Lower lobe of right lung (tissue), 2 donors: ENCODE measurements at regions not wholly inside any gene's neighbourhood (a gene's known extent, or its start where the extent isn't known, plus 50 kb on each side); places are given as distances from the start of the nearest gene placed in this dataset.

Source experiments
- ATAC-seq, 2 donors: fragments of 200-7000 bp; cut with Tn5 transposase; one replicate each; pipeline ENCODE4 v1.9.1; 2020 to 2022; ENCODE audit warnings: mild to moderate bottlenecking in 2 of 2, moderate library complexity in 2 of 2
- DNase-seq: peaks from one replicate; pipeline ENCODE4 v3.0.0-alpha.2; 2020
- H3K27ac ChIP-seq: fragments of 200-600 bp; one replicate; pipeline ENCODE4 v1.8.0; 2022
- H3K27me3 ChIP-seq: fragments of 200-600 bp; one replicate; pipeline ENCODE4 v1.8.0; 2022; ENCODE audit warnings: low read depth
- H3K36me3 ChIP-seq: fragments of 200-600 bp; one replicate; pipeline ENCODE4 v1.8.0; 2022; ENCODE audit warnings: mild to moderate bottlenecking
- H3K4me1 ChIP-seq: fragments of 200-600 bp; one replicate; pipeline ENCODE4 v1.8.0; 2022
- H3K4me3 ChIP-seq: fragments of 200-600 bp; one replicate; pipeline ENCODE4 v1.8.0; 2022; ENCODE audit warnings: mild to moderate bottlenecking
- H3K9me3 ChIP-seq: fragments of 200-600 bp; one replicate; pipeline ENCODE4 v1.8.0; 2022
- intact Hi-C: fragments of 100-400 bp; cut with DNase I; formaldehyde crosslinking; loops from one replicate; pipeline ENCODE4 v1.11.0; 2022
- TF ChIP-seq, protein P1 (sequence below): fragments of 200-600 bp; IDR thresholded peaks from one replicate; pipeline ENCODE4 v1.8.0; 2022; ENCODE audit warnings: antibody characterized with exemption, mild to moderate bottlenecking
- donor health status: DM: no; HTN: yes; CAD: no; lungs with severe emphysema.

GRCh38 chr3:17955411-17955810 is 213.0 kb upstream of the TBC1D5 start:
- Histone ChIP-seq H3K27me3 (no peaks in the 10 kb centered on the region), H3K36me3 (no peaks in the 10 kb centered on the region), H3K27ac (no peak overlapping the region), H3K4me3 (no peak overlapping the region), H3K4me1 (no peaks in the 10 kb centered on the region), H3K9me3 (no peaks in the 10 kb centered on the region)
- ATAC-seq (no peak), DNase-seq (no peak)
- TF ChIP-seq, protein P1, sequence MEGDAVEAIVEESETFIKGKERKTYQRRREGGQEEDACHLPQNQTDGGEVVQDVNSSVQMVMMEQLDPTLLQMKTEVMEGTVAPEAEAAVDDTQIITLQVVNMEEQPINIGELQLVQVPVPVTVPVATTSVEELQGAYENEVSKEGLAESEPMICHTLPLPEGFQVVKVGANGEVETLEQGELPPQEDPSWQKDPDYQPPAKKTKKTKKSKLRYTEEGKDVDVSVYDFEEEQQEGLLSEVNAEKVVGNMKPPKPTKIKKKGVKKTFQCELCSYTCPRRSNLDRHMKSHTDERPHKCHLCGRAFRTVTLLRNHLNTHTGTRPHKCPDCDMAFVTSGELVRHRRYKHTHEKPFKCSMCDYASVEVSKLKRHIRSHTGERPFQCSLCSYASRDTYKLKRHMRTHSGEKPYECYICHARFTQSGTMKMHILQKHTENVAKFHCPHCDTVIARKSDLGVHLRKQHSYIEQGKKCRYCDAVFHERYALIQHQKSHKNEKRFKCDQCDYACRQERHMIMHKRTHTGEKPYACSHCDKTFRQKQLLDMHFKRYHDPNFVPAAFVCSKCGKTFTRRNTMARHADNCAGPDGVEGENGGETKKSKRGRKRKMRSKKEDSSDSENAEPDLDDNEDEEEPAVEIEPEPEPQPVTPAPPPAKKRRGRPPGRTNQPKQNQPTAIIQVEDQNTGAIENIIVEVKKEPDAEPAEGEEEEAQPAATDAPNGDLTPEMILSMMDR: no peak
- intact Hi-C loops: no loop called here

- no peaks in the 10 kb centered on the region for H3K27me3 ChIP-seq
- H3K36me3 ChIP-seq: no peaks in the 10 kb centered on the region
- no peak overlapping the region for H3K4me3 ChIP-seq
- no peak for DNase-seq
- TF ChIP-seq, protein P1: no peak
- intact Hi-C loops: no loop called here
- ATAC-seq: no peak
- no peaks in the 10 kb centered on the region for H3K9me3 ChIP-seq
- H3K27ac ChIP-seq: no peak overlapping the region
- H3K4me1 ChIP-seq: no peaks in the 10 kb centered on the region
Observed at GRCh38 chr3:17954801-17955200, 212.4 kb upstream of the TBC1D5 start.

DNA sequence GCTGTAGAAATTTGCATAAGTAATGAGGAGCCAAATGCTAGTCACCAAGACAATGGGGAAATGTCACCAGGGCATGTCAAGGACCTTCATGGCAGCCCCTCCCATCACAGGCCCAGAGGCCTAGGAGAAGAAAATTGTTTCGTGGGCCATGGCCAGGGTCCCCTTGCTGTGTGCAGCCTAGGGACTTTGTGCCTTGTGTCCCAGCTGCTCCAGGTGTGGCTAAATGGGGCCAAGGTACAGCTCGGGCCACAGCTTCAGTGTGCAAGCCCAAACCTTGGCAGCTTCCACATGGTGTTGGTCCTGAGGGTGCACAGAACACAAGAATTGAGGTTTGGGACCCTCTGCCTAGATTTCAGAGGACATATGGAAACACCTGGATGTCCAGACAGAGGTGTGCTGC is 208.8 kb upstream of the TBC1D5 start:
- Histone ChIP-seq H3K9me3 (no peaks in the 10 kb centered on the region), H3K4me1 (no peaks in the 10 kb centered on the region), H3K27me3 (no peaks in the 10 kb centered on the region), H3K36me3 (no peaks in the 10 kb centered on the region), H3K27ac (no peak overlapping the region), H3K4me3 (no peak overlapping the region)
- no peak for DNase-seq
- TF ChIP-seq, protein P1: no peak
- intact Hi-C loops: no loop called here
- no peak for ATAC-seq

- ATAC-seq (no peak), DNase-seq (no peak)
- no peak overlapping the region for H3K4me3 ChIP-seq
- TF ChIP-seq, protein P1: no peak
- no peak overlapping the region for H3K27ac ChIP-seq
- intact Hi-C loops: no loop called here
- no peaks in the 10 kb centered on the region for H3K36me3 ChIP-seq
- no peaks in the 10 kb centered on the region for H3K9me3 ChIP-seq
- H3K4me1 ChIP-seq: no peaks in the 10 kb centered on the region
- no peaks in the 10 kb centered on the region for H3K27me3 ChIP-seq
Observed at GRCh38 chr3:17949101-17949500, 206.7 kb upstream of the TBC1D5 start.

- Histone ChIP-seq H3K9me3 (no peaks in the 10 kb centered on the region), H3K27me3 (no peaks in the 10 kb centered on the region), H3K36me3 (no peaks in the 10 kb centered on the region), H3K4me3 (no peak overlapping the region), H3K4me1 (no peaks in the 10 kb centered on the region), H3K27ac (no peak overlapping the region)
- intact Hi-C loops: no loop called here
- TF ChIP-seq, protein P1: no peak
- DNase-seq: no peak
- ATAC-seq: no peak
Observed at GRCh38 chr3:17947833-17948232, 205.4 kb upstream of the TBC1D5 start.

- DNase-seq (no peak), ATAC-seq (no peak)
- H3K4me1 ChIP-seq: no peaks in the 10 kb centered on the region
- H3K27ac ChIP-seq: no peak overlapping the region
- intact Hi-C loops: no loop called here
- H3K27me3 ChIP-seq: no peaks in the 10 kb centered on the region
- H3K36me3 ChIP-seq: no peaks in the 10 kb centered on the region
- H3K4me3 ChIP-seq: no peak overlapping the region
- TF ChIP-seq, protein P1: no peak
- no peaks in the 10 kb centered on the region for H3K9me3 ChIP-seq
Observed at GRCh38 chr3:17946619-17947018, 204.2 kb upstream of the TBC1D5 start.
